HEK293 (cell line): ENCODE measurements at regions not wholly inside any gene's neighbourhood (a gene's known extent, or its start where the extent isn't known, plus 50 kb on each side); places are given as distances from the start of the nearest gene placed in this dataset.

Experiments used
- CTCF ChIA-PET: fragments of 350-600 bp; formaldehyde crosslinking; extraction: SDS; loops from one replicate; lab custom pipeline; 2021; ENCODE audit warnings: antibody characterized with exemption; lab: Yijun Ruan, JAX
- POLR2A ChIA-PET: fragments of 300-600 bp; formaldehyde crosslinking; extraction: SDS; loops from one replicate; lab custom pipeline; 2020; ENCODE audit warnings: antibody characterized with exemption, inconsistent platforms; lab: Yijun Ruan, JAX
- H3K27ac ChIP-seq: fragments of 200-500 bp; sonication (Bioruptor generic); 2 replicates; pipeline ENCODE4 v1.5.1; 2014; ENCODE audit warnings: low read depth, low read length, control low read depth, inconsistent platforms; ENCODE audit errors: extremely low read depth
- H3K36me3 ChIP-seq, 2 experiments: fragments of 200-500 bp in 1 of 2; sonication (Bioruptor generic) in 1 of 2; 1 replicate in 1 of 2; 2 replicates in 1 of 2; pipeline ENCODE4 v1.5.1; 2014 to 2017; ENCODE audit warnings: inconsistent platforms in 2 of 2, low read length in 2 of 2; ENCODE audit not compliant: control insufficient read depth in 2 of 2, insufficient read depth in 1 of 2
- H3K4me1 ChIP-seq: fragments of 200-500 bp; sonication (Bioruptor generic); 2 replicates; pipeline ENCODE4 v1.5.1; 2014; ENCODE audit warnings: mild to moderate bottlenecking, low read length, inconsistent platforms; ENCODE audit not compliant: control insufficient read depth, insufficient read depth
- H3K4me3 ChIP-seq: 2 replicates; pipeline ENCODE4 v1.5.1; 2011; ENCODE audit warnings: low read depth, mild to moderate bottlenecking, control low read depth, low read length, moderate library complexity
- H3K9me3 ChIP-seq: fragments of 200-500 bp; sonication (Bioruptor generic); 2 replicates; pipeline ENCODE4 v1.5.1; 2014; ENCODE audit warnings: low read depth, low read length, inconsistent platforms; ENCODE audit not compliant: control insufficient read depth, insufficient read depth
- KLF10 ChIP-seq: fragments of 450-650 bp; IDR thresholded peaks from 2 replicates; pipeline ENCODE4 v1.5.1; 2018; ENCODE audit warnings: missing biosample characterization, mild to moderate bottlenecking, missing genetic modification characterization
- MZF1 ChIP-seq: fragments of 450-650 bp; formaldehyde crosslinking; IDR thresholded peaks from 2 replicates; pipeline ENCODE4 v1.5.1; 2017; ENCODE audit warnings: missing biosample characterization, missing genetic modification characterization, borderline replicate concordance
- OSR2 ChIP-seq: fragments of 450-650 bp; formaldehyde crosslinking; IDR thresholded peaks from 2 replicates; pipeline ENCODE4 v1.5.1; 2016; ENCODE audit warnings: missing biosample characterization, missing genetic modification characterization
- ZBTB20 ChIP-seq: fragments of 450-650 bp; formaldehyde crosslinking; IDR thresholded peaks from 2 replicates; pipeline ENCODE4 v1.5.1; 2016; ENCODE audit warnings: missing biosample characterization, missing genetic modification characterization
- ZBTB7A ChIP-seq: fragments of 450-650 bp; formaldehyde crosslinking; IDR thresholded peaks from 2 replicates; pipeline ENCODE4 v1.5.1; 2016; ENCODE audit warnings: low read depth, missing biosample characterization, missing genetic modification characterization
- ZEB2 ChIP-seq: fragments of 450-650 bp; formaldehyde crosslinking; IDR thresholded peaks from 2 replicates; pipeline ENCODE4 v1.5.1; 2016; ENCODE audit warnings: missing biosample characterization, missing genetic modification characterization
- ZNF175 ChIP-seq: fragments of 450-650 bp; formaldehyde crosslinking; IDR thresholded peaks from 2 replicates; pipeline ENCODE4 v1.5.1; 2016; ENCODE audit warnings: missing biosample characterization, missing genetic modification characterization
- ZNF184 ChIP-seq: fragments of 450-650 bp; IDR thresholded peaks from 2 replicates; pipeline ENCODE4 v1.5.1; 2018; ENCODE audit warnings: missing biosample characterization, mild to moderate bottlenecking, missing genetic modification characterization
- ZNF350 ChIP-seq: fragments of 450-650 bp; formaldehyde crosslinking; IDR thresholded peaks from 2 replicates; pipeline ENCODE4 v1.5.0; 2017; ENCODE audit warnings: missing biosample characterization, mild to moderate bottlenecking, missing genetic modification characterization
- ZNF394 ChIP-seq: fragments of 450-650 bp; formaldehyde crosslinking; IDR thresholded peaks from 2 replicates; pipeline ENCODE4 v1.5.1; 2016; ENCODE audit warnings: missing biosample characterization, missing genetic modification characterization, mild to moderate bottlenecking, moderate library complexity, borderline replicate concordance
- ZNF416 ChIP-seq: fragments of 450-650 bp; formaldehyde crosslinking; IDR thresholded peaks from 2 replicates; pipeline ENCODE4 v1.5.1; 2016; ENCODE audit warnings: missing biosample characterization, missing genetic modification characterization
- ZNF433 ChIP-seq: fragments of 450-650 bp; formaldehyde crosslinking; IDR thresholded peaks from 2 replicates; pipeline ENCODE4 v1.5.1; 2016; ENCODE audit warnings: missing biosample characterization, missing genetic modification characterization, low read depth
- ZNF501 ChIP-seq: fragments of 450-650 bp; formaldehyde crosslinking; IDR thresholded peaks from 2 replicates; pipeline ENCODE4 v1.5.1; 2016; ENCODE audit warnings: missing biosample characterization, missing genetic modification characterization
- ZNF529 ChIP-seq: fragments of 450-650 bp; formaldehyde crosslinking; IDR thresholded peaks from 2 replicates; pipeline ENCODE4 v1.5.1; 2017; ENCODE audit warnings: missing genetic modification characterization, missing biosample characterization; ENCODE audit not compliant: insufficient replicate concordance
- ZNF558 ChIP-seq: fragments of 450-650 bp; formaldehyde crosslinking; IDR thresholded peaks from 2 replicates; pipeline ENCODE4 v1.5.1; 2016; ENCODE audit warnings: missing biosample characterization, missing genetic modification characterization
- ZNF571 ChIP-seq: fragments of 450-650 bp; formaldehyde crosslinking; IDR thresholded peaks from 2 replicates; pipeline ENCODE4 v1.5.0; 2017; ENCODE audit warnings: missing biosample characterization, missing genetic modification characterization
- TF ChIP-seq, protein P1 (sequence below): fragments of 450-650 bp; formaldehyde crosslinking; IDR thresholded peaks from 2 replicates; pipeline ENCODE4 v1.5.1; 2016; ENCODE audit warnings: missing biosample characterization, missing genetic modification characterization, borderline replicate concordance
- TF ChIP-seq, protein P2 (sequence below): sonication (generic); formaldehyde crosslinking; IDR thresholded peaks from 2 replicates; pipeline ENCODE4 v1.8.1; 2022; ENCODE audit warnings: mild to moderate bottlenecking, moderate library complexity, missing genetic modification reagents
- TF ChIP-seq, protein P3 (sequence below): fragments of 450-650 bp; formaldehyde crosslinking; IDR thresholded peaks from 2 replicates; pipeline ENCODE4 v1.5.1; 2017; ENCODE audit warnings: missing biosample characterization, mild to moderate bottlenecking, missing genetic modification characterization, moderate library complexity
- TF ChIP-seq, protein P4 (sequence below): fragments of 450-650 bp; formaldehyde crosslinking; IDR thresholded peaks from 2 replicates; pipeline ENCODE4 v1.5.1; 2016; ENCODE audit warnings: missing biosample characterization, missing genetic modification characterization
- TF ChIP-seq, protein P5 (sequence below): fragments of 450-650 bp; formaldehyde crosslinking; IDR thresholded peaks from 2 replicates; pipeline ENCODE4 v1.5.1; 2017; ENCODE audit warnings: missing biosample characterization, missing genetic modification characterization

DNA sequence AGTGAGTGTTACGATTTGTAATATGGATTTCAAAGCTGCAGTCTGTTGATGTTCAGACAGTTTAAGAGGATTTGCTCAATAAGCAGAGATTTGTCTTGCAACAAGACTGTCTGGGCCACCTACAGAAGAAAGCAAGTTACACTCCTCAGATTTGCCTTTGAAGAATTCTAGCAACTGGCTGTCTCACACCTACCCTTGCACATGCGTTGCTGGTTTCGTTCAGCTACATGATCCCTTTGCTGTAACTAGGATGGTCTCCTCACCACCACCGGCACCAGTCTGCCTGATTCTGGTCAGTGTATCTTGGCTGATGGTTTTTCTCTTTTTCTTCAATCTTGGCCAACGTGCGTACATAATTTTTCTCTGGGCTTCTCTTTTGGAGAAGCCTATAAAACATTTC lies 172.7 kb upstream of the LCORL start (continued):
- TF ChIP-seq ZBTB20 (tag by site-specific recombination) (no peak), ZNF394 (tag by site-specific recombination) (no peak), ZNF350 (tag by site-specific recombination) (no peak), ZNF184 (tag by site-specific recombination) (no peak), ZNF433 (tag by site-specific recombination) (no peak)
- TF ChIP-seq, protein P1, sequence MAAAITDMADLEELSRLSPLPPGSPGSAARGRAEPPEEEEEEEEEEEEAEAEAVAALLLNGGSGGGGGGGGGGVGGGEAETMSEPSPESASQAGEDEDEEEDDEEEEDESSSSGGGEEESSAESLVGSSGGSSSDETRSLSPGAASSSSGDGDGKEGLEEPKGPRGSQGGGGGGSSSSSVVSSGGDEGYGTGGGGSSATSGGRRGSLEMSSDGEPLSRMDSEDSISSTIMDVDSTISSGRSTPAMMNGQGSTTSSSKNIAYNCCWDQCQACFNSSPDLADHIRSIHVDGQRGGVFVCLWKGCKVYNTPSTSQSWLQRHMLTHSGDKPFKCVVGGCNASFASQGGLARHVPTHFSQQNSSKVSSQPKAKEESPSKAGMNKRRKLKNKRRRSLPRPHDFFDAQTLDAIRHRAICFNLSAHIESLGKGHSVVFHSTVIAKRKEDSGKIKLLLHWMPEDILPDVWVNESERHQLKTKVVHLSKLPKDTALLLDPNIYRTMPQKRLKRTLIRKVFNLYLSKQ (tag by site-specific recombination), result no peak
- TF ChIP-seq, all 188 proteins: peak for 0

DNA sequence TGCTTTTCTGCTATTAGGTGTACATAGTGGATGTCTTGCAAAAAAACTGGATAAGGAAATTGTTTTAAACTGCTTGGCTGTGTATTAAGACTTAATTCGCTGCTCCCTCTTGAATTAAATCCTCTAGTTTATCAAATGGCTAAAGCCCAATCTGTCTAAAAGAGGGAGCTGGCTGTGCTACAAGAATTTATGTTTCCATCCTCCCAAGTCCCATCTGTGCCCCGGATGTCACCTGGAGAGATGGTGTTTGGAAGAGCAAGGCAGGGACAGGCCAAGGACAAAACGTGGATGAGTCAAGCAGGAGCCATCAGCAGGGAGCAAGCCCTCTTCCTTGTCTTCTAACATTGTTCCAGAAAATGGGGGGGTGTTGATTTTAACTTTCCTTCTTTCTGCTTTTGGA lies 171.3 kb upstream of the LCORL start:
- H3K9me3 ChIP-seq, result no peaks in the 10 kb centered on the region
- no peak overlapping the region for H3K27ac ChIP-seq
- POLR2A ChIA-PET, result no interaction called here
- no peaks in the 10 kb centered on the region for H3K4me1 ChIP-seq
- no peak overlapping the region for H3K4me3 ChIP-seq
- CTCF ChIA-PET, result no interaction called here
- H3K36me3 ChIP-seq, result no peaks in the 10 kb centered on the region
- no peak for TF ChIP-seq ZEB2 (tag by site-specific recombination)
- no peak for TF ChIP-seq MZF1 (tag by site-specific recombination)
- no peak for TF ChIP-seq ZNF175 (tag by site-specific recombination)
- TF ChIP-seq, protein P2, sequence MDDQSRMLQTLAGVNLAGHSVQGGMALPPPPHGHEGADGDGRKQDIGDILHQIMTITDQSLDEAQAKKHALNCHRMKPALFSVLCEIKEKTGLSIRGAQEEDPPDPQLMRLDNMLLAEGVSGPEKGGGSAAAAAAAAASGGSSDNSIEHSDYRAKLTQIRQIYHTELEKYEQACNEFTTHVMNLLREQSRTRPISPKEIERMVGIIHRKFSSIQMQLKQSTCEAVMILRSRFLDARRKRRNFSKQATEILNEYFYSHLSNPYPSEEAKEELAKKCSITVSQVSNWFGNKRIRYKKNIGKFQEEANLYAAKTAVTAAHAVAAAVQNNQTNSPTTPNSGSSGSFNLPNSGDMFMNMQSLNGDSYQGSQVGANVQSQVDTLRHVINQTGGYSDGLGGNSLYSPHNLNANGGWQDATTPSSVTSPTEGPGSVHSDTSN, result no peak
- TF ChIP-seq ZNF571 (tag by site-specific recombination), result no peak
- no peak for TF ChIP-seq ZNF558 (tag by site-specific recombination)
- TF ChIP-seq OSR2 (tag by site-specific recombination), result no peak
- TF ChIP-seq, protein P3, sequence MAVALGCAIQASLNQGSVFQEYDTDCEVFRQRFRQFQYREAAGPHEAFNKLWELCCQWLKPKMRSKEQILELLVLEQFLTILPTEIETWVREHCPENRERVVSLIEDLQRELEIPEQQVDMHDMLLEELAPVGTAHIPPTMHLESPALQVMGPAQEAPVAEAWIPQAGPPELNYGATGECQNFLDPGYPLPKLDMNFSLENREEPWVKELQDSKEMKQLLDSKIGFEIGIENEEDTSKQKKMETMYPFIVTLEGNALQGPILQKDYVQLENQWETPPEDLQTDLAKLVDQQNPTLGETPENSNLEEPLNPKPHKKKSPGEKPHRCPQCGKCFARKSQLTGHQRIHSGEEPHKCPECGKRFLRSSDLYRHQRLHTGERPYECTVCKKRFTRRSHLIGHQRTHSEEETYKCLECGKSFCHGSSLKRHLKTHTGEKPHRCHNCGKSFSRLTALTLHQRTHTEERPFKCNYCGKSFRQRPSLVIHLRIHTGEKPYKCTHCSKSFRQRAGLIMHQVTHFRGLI (tag by site-specific recombination), result no peak
- no peak for TF ChIP-seq ZNF416
- TF ChIP-seq KLF10 (tag by site-specific recombination), result no peak
- TF ChIP-seq ZNF529 (tag by site-specific recombination), result no peak
- TF ChIP-seq, protein P4, sequence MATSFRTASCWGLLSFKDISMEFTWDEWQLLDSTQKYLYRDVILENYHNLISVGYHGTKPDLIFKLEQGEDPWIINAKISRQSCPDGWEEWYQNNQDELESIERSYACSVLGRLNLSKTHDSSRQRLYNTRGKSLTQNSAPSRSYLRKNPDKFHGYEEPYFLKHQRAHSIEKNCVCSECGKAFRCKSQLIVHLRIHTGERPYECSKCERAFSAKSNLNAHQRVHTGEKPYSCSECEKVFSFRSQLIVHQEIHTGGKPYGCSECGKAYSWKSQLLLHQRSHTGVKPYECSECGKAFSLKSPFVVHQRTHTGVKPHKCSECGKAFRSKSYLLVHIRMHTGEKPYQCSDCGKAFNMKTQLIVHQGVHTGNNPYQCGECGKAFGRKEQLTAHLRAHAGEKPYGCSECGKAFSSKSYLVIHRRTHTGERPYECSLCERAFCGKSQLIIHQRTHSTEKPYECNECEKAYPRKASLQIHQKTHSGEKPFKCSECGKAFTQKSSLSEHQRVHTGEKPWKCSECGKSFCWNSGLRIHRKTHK (tag by site-specific recombination), result no peak
- TF ChIP-seq ZNF501 (tag by site-specific recombination), result no peak
- TF ChIP-seq, protein P5, sequence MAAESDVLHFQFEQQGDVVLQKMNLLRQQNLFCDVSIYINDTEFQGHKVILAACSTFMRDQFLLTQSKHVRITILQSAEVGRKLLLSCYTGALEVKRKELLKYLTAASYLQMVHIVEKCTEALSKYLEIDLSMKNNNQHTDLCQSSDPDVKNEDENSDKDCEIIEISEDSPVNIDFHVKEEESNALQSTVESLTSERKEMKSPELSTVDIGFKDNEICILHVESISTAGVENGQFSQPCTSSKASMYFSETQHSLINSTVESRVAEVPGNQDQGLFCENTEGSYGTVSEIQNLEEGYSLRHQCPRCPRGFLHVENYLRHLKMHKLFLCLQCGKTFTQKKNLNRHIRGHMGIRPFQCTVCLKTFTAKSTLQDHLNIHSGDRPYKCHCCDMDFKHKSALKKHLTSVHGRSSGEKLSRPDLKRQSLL (tag by site-specific recombination), result no peak
- no peak for TF ChIP-seq ZBTB7A (tag by site-specific recombination)
